OCI-LY7 (cell line): ENCODE measurements at regions not wholly inside any gene's neighbourhood (a gene's known extent, or its start where the extent isn't known, plus 50 kb on each side); places are given as distances from the start of the nearest gene placed in this dataset.

Experiments
- BruUV-seq: library from RNA; stranded (reverse); fragments of 400-500 nt; replicated peaks from 2 replicates; lab custom pipeline; 2021; lab: Mats Ljungman, UMichigan
- CTCF ChIA-PET: fragments of 300-600 bp; sonication (Branson Sonifier 250); formaldehyde crosslinking; loops from one replicate; lab custom pipeline; 2022; ENCODE audit warnings: antibody characterized with exemption; ENCODE audit not compliant: unreplicated experiment; lab: Charles Lee
- POLR2A ChIA-PET: fragments of 300-600 bp; sonication (Branson Sonifier 250); formaldehyde crosslinking; loops from one replicate; lab custom pipeline; 2022; ENCODE audit warnings: antibody characterized with exemption; lab: Charles Lee
- DNase-seq: peaks from one replicate; pipeline ENCODE4 v3.0.0-alpha.2; 2015; ENCODE audit warnings: low spot score
- H2AFZ ChIP-seq: fragments of 200-600 bp; sonication (generic), shearing (Covaris generic); 2 replicates; pipeline ENCODE4 v1.6.1; 2014; ENCODE audit warnings: mild to moderate bottlenecking, antibody characterized with exemption, low read length, moderate library complexity
- H3K27ac ChIP-seq: fragments of 200-600 bp; sonication (generic); 2 replicates; pipeline ENCODE4 v1.5.1; 2014; ENCODE audit warnings: mixed run types, low read depth, mild to moderate bottlenecking, moderate library complexity, low read length, inconsistent platforms; ENCODE audit not compliant: poor library complexity, severe bottlenecking
- H3K36me3 ChIP-seq: fragments of 200-600 bp; sonication (generic); 2 replicates; pipeline ENCODE4 v1.6.1; 2014; ENCODE audit warnings: mild to moderate bottlenecking, antibody characterized with exemption, low read length, moderate library complexity, mixed read lengths; ENCODE audit not compliant: insufficient read depth
- H3K4me1 ChIP-seq: fragments of 200-600 bp; sonication (generic); 2 replicates; pipeline ENCODE4 v1.5.1; 2014; ENCODE audit warnings: mild to moderate bottlenecking, low read length; ENCODE audit not compliant: insufficient read depth, poor library complexity, severe bottlenecking
- H3K4me2 ChIP-seq: fragments of 200-600 bp; sonication (generic); 2 replicates; pipeline ENCODE4 v1.6.1; 2014; ENCODE audit warnings: mild to moderate bottlenecking, low read length
- H3K4me3 ChIP-seq: fragments of 200-600 bp; sonication (generic); 2 replicates; pipeline ENCODE4 v1.5.1; 2014; ENCODE audit warnings: mild to moderate bottlenecking, low read depth, low read length; ENCODE audit not compliant: poor library complexity, severe bottlenecking
- H3K79me2 ChIP-seq: fragments of 200-600 bp; sonication (generic); 2 replicates; pipeline ENCODE4 v1.6.1; 2016; ENCODE audit warnings: low read depth, mild to moderate bottlenecking, low read length, moderate library complexity, mixed read lengths; ENCODE audit not compliant: insufficient read depth
- H3K9me2 ChIP-seq: fragments of 200-600 bp; sonication (generic); 2 replicates; pipeline ENCODE4 v1.6.1; 2016; ENCODE audit warnings: mild to moderate bottlenecking, low read length, mixed read lengths; ENCODE audit not compliant: insufficient read depth
- H3K9me3 ChIP-seq: fragments of 200-600 bp; sonication (generic); 2 replicates; pipeline ENCODE4 v1.6.1; 2014; ENCODE audit warnings: mild to moderate bottlenecking, mixed run types, low read length, mixed read lengths
- H4K20me1 ChIP-seq: fragments of 200-600 bp; sonication (generic); 2 replicates; pipeline ENCODE4 v1.6.1; 2014; ENCODE audit warnings: mild to moderate bottlenecking, antibody characterized with exemption, low read length, moderate library complexity, mixed read lengths; ENCODE audit not compliant: insufficient read depth
- CTCF ChIP-seq: fragments of 200-600 bp; sonication (generic); conservative IDR thresholded peaks from 2 replicates; pipeline ENCODE4 v1.5.1; 2014; ENCODE audit warnings: mild to moderate bottlenecking, antibody characterized with exemption, low read length, moderate library complexity, mixed read lengths
- EZH2phosphoT487 ChIP-seq: fragments of 200-600 bp; sonication (generic); IDR thresholded peaks from 2 replicates; pipeline ENCODE4 v1.6.1; 2018; ENCODE audit warnings: low read depth, borderline replicate concordance, mild to moderate bottlenecking, mixed run types, antibody characterized with exemption, low read length, moderate library complexity, mixed read lengths
- intact Hi-C: fragments of 100-400 bp; cut with micrococcal nuclease; formaldehyde crosslinking; loops from one replicate; pipeline ENCODE4 v1.10.0; 2022; ENCODE audit not compliant: unreplicated experiment

- H4K20me1 ChIP-seq, result no peaks in the 10 kb centered on the region
- H2AFZ ChIP-seq, result no peak overlapping the region
- no peaks in the 10 kb centered on the region for H3K9me3 ChIP-seq
- no peak for TF ChIP-seq EZH2phosphoT487
- TF ChIP-seq CTCF, result no peak
- ChIA-PET CTCF (no interaction called here), POLR2A (no interaction called here)
- H3K9me2 ChIP-seq, result no peaks in the 10 kb centered on the region
- H3K79me2 ChIP-seq, result no peaks in the 10 kb centered on the region
- no peak overlapping the region for H3K4me3 ChIP-seq
- no peak for DNase-seq
- H3K4me2 ChIP-seq, result no peak overlapping the region
- no peak overlapping the region for H3K27ac ChIP-seq
- intact Hi-C loops, result no loop called here
- no peaks in the 10 kb centered on the region for H3K4me1 ChIP-seq
- BruUV-seq, result no TSS peak
- no peaks in the 10 kb centered on the region for H3K36me3 ChIP-seq
These were observed 303.0 kb upstream of the HDAC4 start for GRCh38 chr2:239703834-239704233.

- Histone ChIP-seq H3K4me3 (no peak overlapping the region), H3K4me2 (no peak overlapping the region), H3K9me3 (no peaks in the 10 kb centered on the region), H3K79me2 (no peaks in the 10 kb centered on the region), H3K9me2 (no peaks in the 10 kb centered on the region), H3K27ac (no peak overlapping the region), H3K4me1 (no peaks in the 10 kb centered on the region), H3K36me3 (no peaks in the 10 kb centered on the region), H4K20me1 (no peaks in the 10 kb centered on the region), H2AFZ (no peak overlapping the region)
- no peak for DNase-seq
- intact Hi-C loops, result no loop called here
- ChIA-PET CTCF (no interaction called here), POLR2A (no interaction called here)
- BruUV-seq, result no TSS peak
- TF ChIP-seq EZH2phosphoT487 (no peak), CTCF (no peak)
These were observed 300.0 kb upstream of the HDAC4 start for GRCh38 chr2:239700686-239701345.

- no peak overlapping the region for H2AFZ ChIP-seq
- no peaks in the 10 kb centered on the region for H3K9me2 ChIP-seq
- H3K27ac ChIP-seq, result no peak overlapping the region
- H3K4me3 ChIP-seq, result no peak overlapping the region
- ChIA-PET CTCF (no interaction called here), POLR2A (no interaction called here)
- DNase-seq, result no peak
- H3K9me3 ChIP-seq, result no peaks in the 10 kb centered on the region
- no TSS peak for BruUV-seq
- no peaks in the 10 kb centered on the region for H3K79me2 ChIP-seq
- no peak overlapping the region for H3K4me2 ChIP-seq
- no peaks in the 10 kb centered on the region for H3K36me3 ChIP-seq
- no peaks in the 10 kb centered on the region for H3K4me1 ChIP-seq
- H4K20me1 ChIP-seq, result no peaks in the 10 kb centered on the region
- TF ChIP-seq EZH2phosphoT487 (no peak), CTCF (no peak)
- intact Hi-C loops, result no loop called here
These were observed 296.8 kb upstream of the HDAC4 start for GRCh38 chr2:239697399-239698164.
